Kidney (tissue), 13 donors: ENCODE measurements at regions not wholly inside any gene's neighbourhood (a gene's known extent, or its start where the extent isn't known, plus 50 kb on each side); places are given as distances from the start of the nearest gene placed in this dataset.

Experiments
- DNase-seq, 5 donors: peaks; one replicate each; pipeline ENCODE4 v3.0.0-alpha.2; 2013 to 2020
- FAIRE-seq: peaks from 2 replicates; lab custom pipeline; 2012; peaks lifted over from hg19 to GRCh38; lab: Jason Lieb, UNC
- H3K27ac ChIP-seq, 2 donors: one replicate each; pipeline ENCODE4 v1.7.0; 2013; ENCODE audit warnings: low read depth in 2 of 2, low read length in 2 of 2, inconsistent platforms in 1 of 2
- H3K27me3 ChIP-seq: one replicate; pipeline ENCODE4 v1.7.1; 2013; ENCODE audit warnings: low read length, inconsistent platforms; ENCODE audit not compliant: control insufficient read depth, insufficient read depth
- H3K36me3 ChIP-seq, 3 donors: one replicate each; pipeline versions ENCODE4 v1.7.0 to v1.7.1; 2013; ENCODE audit warnings: low read length in 3 of 3, control low read depth in 1 of 3, inconsistent platforms in 1 of 3; ENCODE audit not compliant: insufficient read depth in 3 of 3, control insufficient read depth in 2 of 3
- H3K4me1 ChIP-seq, 3 donors: one replicate each; pipeline versions ENCODE4 v1.7.0 to v1.7.1; 2013; ENCODE audit warnings: low read length in 3 of 3, inconsistent platforms in 1 of 3, low read depth in 1 of 3; ENCODE audit not compliant: control insufficient read depth in 2 of 3, insufficient read depth in 2 of 3
- H3K4me3 ChIP-seq, 3 donors: one replicate each; pipeline versions ENCODE4 v1.7.0 to v1.8.1; 2013; ENCODE audit warnings: low read length in 3 of 3, control low read depth in 1 of 3, inconsistent platforms in 1 of 3
- H3K9ac ChIP-seq, 3 donors: one replicate each; pipeline versions ENCODE4 v1.7.0 to v1.7.1; 2013; ENCODE audit warnings: low read length in 3 of 3, control low read depth in 1 of 3, inconsistent platforms in 1 of 3
- H3K9me3 ChIP-seq, 3 donors: one replicate each; pipeline versions ENCODE4 v1.7.0 to v1.7.1; 2013; ENCODE audit warnings: low read length in 3 of 3, control low read depth in 1 of 3, inconsistent platforms in 1 of 3; ENCODE audit not compliant: control insufficient read depth in 2 of 3, insufficient read depth in 1 of 3
- CTCF ChIP-seq: IDR thresholded peaks from 3 replicates; pipeline ENCODE4 v1.5.1; 2012; ENCODE audit warnings: mild to moderate bottlenecking, moderate library complexity, borderline replicate concordance; ENCODE audit not compliant: insufficient read depth; ENCODE audit errors: extremely low read depth
- intact Hi-C: fragments of 100-400 bp; cut with DNase I; formaldehyde crosslinking; loops from one replicate; pipeline ENCODE4 v1.11.1; 2022
- donor health status: control.
- donor health status: control.
- donor health status: control.
- donor health status: control.
- donor health status: control.
- donor health status: DM: yes; HTN: yes; CAD: no.
- donor health status: Normal renal cell carcinoma (clear cell type).

- intact Hi-C loops: no loop called here
- peaks cover 0 to 5% (median 0%) of the 10 kb centered on the region in 3 donors for H3K9me3 ChIP-seq
- FAIRE-seq (no peak), DNase-seq (peak in 2 of 5 donors; percentile 14 to 28)
- no peak overlapping the region for H3K9ac ChIP-seq
- H3K4me3 ChIP-seq: no peak overlapping the region
- no peak overlapping the region for H3K27ac ChIP-seq
- no peaks in the 10 kb centered on the region for H3K4me1 ChIP-seq
- no peak for TF ChIP-seq CTCF
- H3K27me3 ChIP-seq: no peaks in the 10 kb centered on the region
- H3K36me3 ChIP-seq: no peaks in the 10 kb centered on the region
Observed at GRCh38 chr13:103224804-103225203, 158.6 kb upstream of the SLC10A2 start.

GRCh38 chr13:103222683-103223082 is 156.5 kb upstream of the SLC10A2 start:
- Histone ChIP-seq H3K9me3 (no peaks in the 10 kb centered on the region), H3K4me3 (no peak overlapping the region), H3K27me3 (no peaks in the 10 kb centered on the region), H3K36me3 (no peaks in the 10 kb centered on the region), H3K9ac (no peak overlapping the region), H3K27ac (no peak overlapping the region), H3K4me1 (no peaks in the 10 kb centered on the region)
- intact Hi-C loops: no loop called here
- FAIRE-seq (no peak), DNase-seq (no peak)
- TF ChIP-seq CTCF: no peak

GRCh38 chr13:103218253-103218652 is 152.0 kb upstream of the SLC10A2 start:
- FAIRE-seq (no peak), DNase-seq (no peak)
- H3K36me3 ChIP-seq: no peaks in the 10 kb centered on the region
- no peak overlapping the region for H3K4me3 ChIP-seq
- intact Hi-C loops: no loop called here
- H3K9ac ChIP-seq: no peak overlapping the region
- no peak overlapping the region for H3K27ac ChIP-seq
- H3K9me3 ChIP-seq: no peaks in the 10 kb centered on the region
- TF ChIP-seq CTCF: no peak
- H3K4me1 ChIP-seq: no peaks in the 10 kb centered on the region
- no peaks in the 10 kb centered on the region for H3K27me3 ChIP-seq

GRCh38 chr13:103213152-103213551 is 146.9 kb upstream of the SLC10A2 start:
- Histone ChIP-seq H3K36me3 (no peaks in the 10 kb centered on the region), H3K9ac (no peak overlapping the region), H3K27ac (no peak overlapping the region), H3K27me3 (no peaks in the 10 kb centered on the region), H3K9me3 (no peaks in the 10 kb centered on the region), H3K4me3 (no peak overlapping the region), H3K4me1 (no peaks in the 10 kb centered on the region)
- DNase-seq (no peak), FAIRE-seq (no peak)
- no peak for TF ChIP-seq CTCF
- intact Hi-C loops: no loop called here
